Left cardiac atrium (tissue), 4 donors: ENCODE measurements at regions not wholly inside any gene's neighbourhood (a gene's known extent, or its start where the extent isn't known, plus 50 kb on each side); places are given as distances from the start of the nearest gene placed in this dataset.
"Not testable (repeated sequence)": the region's sequence is repeated elsewhere in the genome, so short reads cannot be mapped to it uniquely, and the experiment has no call there.

Source experiments
- ATAC-seq, 2 donors: fragments of 200-7000 bp; cut with Tn5 transposase; one replicate each; pipeline ENCODE4 v1.9.1; 2020; ENCODE audit warnings: mild to moderate bottlenecking in 2 of 2, moderate library complexity in 2 of 2
- DNase-seq: peaks from one replicate; pipeline ENCODE4 v3.0.0-alpha.2; 2020
- intact Hi-C, 2 donors: fragments of 100-400 bp; cut with DNase I; formaldehyde crosslinking; loops; one replicate each; pipeline versions ENCODE4 v1.14.1 to v1.15.1; 2022 to 2023
- donor health status: DM: no; HTN: yes; CAD: no.
- donor health status: DM: no; HTN: yes; CAD: no; lungs with severe emphysema.
- donor health status: DM: yes; HTN: yes; CAD: no.
- donor health status: Dilated cardiomyopathy.

- intact Hi-C loops: no loop called here
- ATAC-seq: no peak
- no peak for DNase-seq
Observed at GRCh38 chr2:444937-445884, 157.3 kb upstream of the ALKAL2 start.

GRCh38 chr2:443741-444140 is 155.8 kb upstream of the ALKAL2 start:
- ATAC-seq: no peak
- DNase-seq: no peak
- intact Hi-C loops: no loop called here

- intact Hi-C loops: no loop called here
- no peak for DNase-seq
Observed at GRCh38 chr2:443216-443615, 155.3 kb upstream of the ALKAL2 start.

GRCh38 chr2:441258-442022 is 153.5 kb upstream of the ALKAL2 start:
- intact Hi-C loops: no loop called here
- ATAC-seq (no peak), DNase-seq (no peak)

More at GRCh38 chr2:443216-443615, 155.3 kb upstream of the ALKAL2 start:
- ATAC-seq: no peak

GRCh38 chr2:440403-440740 is 152.5 kb upstream of the ALKAL2 start:
- DNase-seq: no peak
- no peak for ATAC-seq
- intact Hi-C loops: no loop called here

- ATAC-seq: no peak
- DNase-seq: no peak
- intact Hi-C loops: no loop called here
Observed at GRCh38 chr2:439556-440402, 151.9 kb upstream of the ALKAL2 start.

GRCh38 chr2:439077-439476 is 151.2 kb upstream of the ALKAL2 start:
- ATAC-seq (no peak), DNase-seq (no peak)
- intact Hi-C loops: no loop called here

GRCh38 chr2:437756-438393 is 150.0 kb upstream of the ALKAL2 start:
- DNase-seq: no peak
- intact Hi-C loops: no loop called here
- ATAC-seq: peak; percentile 46 to 72

GRCh38 chr2:437180-437579 is 149.3 kb upstream of the ALKAL2 start:
- intact Hi-C loops: no loop called here
- no peak for ATAC-seq

GRCh38 chr2:436205-436604 is 148.3 kb upstream of the ALKAL2 start:
- ATAC-seq (no peak), DNase-seq (no peak)
- intact Hi-C loops: no loop called here

More at GRCh38 chr2:437180-437579, 149.3 kb upstream of the ALKAL2 start:
- DNase-seq: no peak

- DNase-seq (no peak), ATAC-seq (no peak)
- intact Hi-C loops: no loop called here
Observed at GRCh38 chr2:434625-435024, 146.7 kb upstream of the ALKAL2 start.

GRCh38 chr2:433216-433615 is 145.3 kb upstream of the ALKAL2 start:
- intact Hi-C loops: no loop called here
- DNase-seq: no peak
- ATAC-seq: no peak

GRCh38 chr2:430291-431040 is 142.6 kb upstream of the ALKAL2 start:
- ATAC-seq (no peak), DNase-seq (no peak)
- intact Hi-C loops: no loop called here

GRCh38 chr2:429575-430254 is 141.8 kb upstream of the ALKAL2 start:
- DNase-seq (no peak), ATAC-seq (no peak)
- intact Hi-C loops: no loop called here

- intact Hi-C loops: no loop called here
- no peak for DNase-seq
- ATAC-seq: no peak
Observed at GRCh38 chr2:429142-429541, 141.3 kb upstream of the ALKAL2 start.

- ATAC-seq (no peak), DNase-seq (no peak)
- intact Hi-C loops: no loop called here
Observed at GRCh38 chr2:428591-428990, 140.7 kb upstream of the ALKAL2 start.

- ATAC-seq, DNase-seq, intact Hi-C loops: not testable (repeated sequence)
Observed at GRCh38 chr2:426696-427095, 138.8 kb upstream of the ALKAL2 start.

GRCh38 chr2:425947-426346 is 138.1 kb upstream of the ALKAL2 start:
- intact Hi-C loops: no loop called here
- no peak for ATAC-seq
- DNase-seq: no peak
